ENCODE measurements at regions not wholly inside any gene's neighbourhood (a gene's known extent, or its start where the extent isn't known, plus 50 kb on each side); places are given as distances from the start of the nearest gene placed in this dataset.

DNA sequence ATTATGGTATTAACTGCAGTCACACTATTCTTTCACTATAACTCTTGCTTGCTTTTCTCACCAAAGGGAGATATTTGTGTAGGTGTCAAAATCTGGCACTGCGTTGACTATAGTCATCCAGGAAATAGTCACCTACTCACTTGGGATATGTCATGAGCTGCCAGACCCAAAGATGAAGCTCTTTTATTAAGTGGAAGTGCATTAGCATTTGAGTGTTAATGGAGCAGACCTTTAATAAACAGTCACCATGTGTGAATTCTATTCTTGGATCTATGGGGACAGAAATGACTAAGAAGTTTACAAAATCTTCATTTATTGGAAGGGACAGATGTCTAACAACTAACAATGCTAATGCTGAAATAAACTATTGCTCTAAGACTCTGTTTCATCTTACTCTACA is 130.1 kb upstream of the NEDD9 start:
- TF ChIP-seq, protein P1, sequence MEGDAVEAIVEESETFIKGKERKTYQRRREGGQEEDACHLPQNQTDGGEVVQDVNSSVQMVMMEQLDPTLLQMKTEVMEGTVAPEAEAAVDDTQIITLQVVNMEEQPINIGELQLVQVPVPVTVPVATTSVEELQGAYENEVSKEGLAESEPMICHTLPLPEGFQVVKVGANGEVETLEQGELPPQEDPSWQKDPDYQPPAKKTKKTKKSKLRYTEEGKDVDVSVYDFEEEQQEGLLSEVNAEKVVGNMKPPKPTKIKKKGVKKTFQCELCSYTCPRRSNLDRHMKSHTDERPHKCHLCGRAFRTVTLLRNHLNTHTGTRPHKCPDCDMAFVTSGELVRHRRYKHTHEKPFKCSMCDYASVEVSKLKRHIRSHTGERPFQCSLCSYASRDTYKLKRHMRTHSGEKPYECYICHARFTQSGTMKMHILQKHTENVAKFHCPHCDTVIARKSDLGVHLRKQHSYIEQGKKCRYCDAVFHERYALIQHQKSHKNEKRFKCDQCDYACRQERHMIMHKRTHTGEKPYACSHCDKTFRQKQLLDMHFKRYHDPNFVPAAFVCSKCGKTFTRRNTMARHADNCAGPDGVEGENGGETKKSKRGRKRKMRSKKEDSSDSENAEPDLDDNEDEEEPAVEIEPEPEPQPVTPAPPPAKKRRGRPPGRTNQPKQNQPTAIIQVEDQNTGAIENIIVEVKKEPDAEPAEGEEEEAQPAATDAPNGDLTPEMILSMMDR (IDR thresholded peaks at IDR 0.05), result no peak
- H3K27me3 ChIP-seq (ENCODE audit: control insufficient read depth, insufficient read depth, low read length), result no peaks in the 10 kb centered on the region
- no peak overlapping the region for H3K4me2 ChIP-seq (ENCODE audit: low read length)
- H3K4me3 ChIP-seq (ENCODE audit: low read depth, low read length), result no peak overlapping the region
- no peaks in the 10 kb centered on the region for H3K36me3 ChIP-seq (ENCODE audit: control insufficient read depth, insufficient read depth, low read length)
- H3K79me2 ChIP-seq, result no peaks in the 10 kb centered on the region
- no peaks in the 10 kb centered on the region for H3K9me3 ChIP-seq (ENCODE audit: control insufficient read depth, low read length)
- H3K9ac ChIP-seq, result no peak overlapping the region
- no peak overlapping the region for H3K27ac ChIP-seq
- no peaks in the 10 kb centered on the region for H3K4me1 ChIP-seq
- no peak overlapping the region for H2AFZ ChIP-seq

DNA sequence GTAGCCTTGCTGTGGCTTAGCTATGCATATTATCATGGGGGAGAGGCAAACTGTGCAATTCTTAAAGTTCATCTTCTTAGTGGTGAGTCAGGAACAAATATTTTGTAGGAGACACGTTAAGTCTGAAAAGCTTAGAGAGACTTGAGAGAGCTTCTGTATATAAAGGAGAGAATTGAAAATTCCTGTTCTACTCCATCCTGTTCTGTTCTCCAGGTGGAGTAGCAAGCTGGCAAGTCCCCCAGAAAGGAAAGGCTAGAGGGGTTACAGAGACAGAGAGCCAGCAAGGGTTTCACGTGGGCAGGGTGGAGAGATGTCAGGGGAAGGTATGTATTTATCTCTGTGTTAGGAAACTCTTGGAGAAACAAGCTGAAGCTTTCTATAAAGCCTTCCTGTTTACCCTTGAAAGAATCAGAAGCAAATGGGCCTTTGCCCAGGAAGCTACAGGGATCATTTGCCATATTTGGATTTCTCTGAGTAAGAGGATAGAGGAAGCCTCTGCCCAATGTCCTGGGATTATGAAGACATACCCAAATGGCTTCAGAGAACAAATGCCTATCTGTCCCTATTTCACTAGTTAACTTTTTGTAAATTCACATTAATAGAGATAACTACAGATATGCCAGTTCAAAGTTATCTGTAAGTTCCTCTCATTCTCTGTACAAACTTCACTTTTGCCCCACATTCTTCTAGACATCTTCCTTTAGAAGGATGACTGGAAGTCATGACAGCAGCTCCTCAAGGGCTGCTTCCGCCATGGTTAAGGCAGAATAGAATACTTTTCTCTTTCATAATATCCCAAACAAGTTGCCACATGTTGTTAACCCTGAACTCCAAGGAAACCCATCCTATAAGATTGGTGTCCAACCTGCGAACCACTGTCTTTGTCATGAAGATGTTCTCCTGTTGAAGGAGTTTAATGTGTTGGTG is 126.7 kb upstream of the NEDD9 start:
- no peaks in the 10 kb centered on the region for H3K9me3 ChIP-seq (ENCODE audit: control insufficient read depth, low read length)
- no peaks in the 10 kb centered on the region for H3K79me2 ChIP-seq
- H3K4me2 ChIP-seq (ENCODE audit: low read length), result no peak overlapping the region
- no peak overlapping the region for H3K4me3 ChIP-seq (ENCODE audit: low read depth, low read length)
- no peaks in the 10 kb centered on the region for H3K4me1 ChIP-seq
- H3K27ac ChIP-seq, result no peak overlapping the region
- H2AFZ ChIP-seq, result no peak overlapping the region
- no peak overlapping the region for H3K9ac ChIP-seq
- H3K27me3 ChIP-seq (ENCODE audit: control insufficient read depth, insufficient read depth, low read length), result no peaks in the 10 kb centered on the region
- TF ChIP-seq, protein P1 (IDR thresholded peaks at IDR 0.05), result no peak
- no peaks in the 10 kb centered on the region for H3K36me3 ChIP-seq (ENCODE audit: control insufficient read depth, insufficient read depth, low read length)

DNA sequence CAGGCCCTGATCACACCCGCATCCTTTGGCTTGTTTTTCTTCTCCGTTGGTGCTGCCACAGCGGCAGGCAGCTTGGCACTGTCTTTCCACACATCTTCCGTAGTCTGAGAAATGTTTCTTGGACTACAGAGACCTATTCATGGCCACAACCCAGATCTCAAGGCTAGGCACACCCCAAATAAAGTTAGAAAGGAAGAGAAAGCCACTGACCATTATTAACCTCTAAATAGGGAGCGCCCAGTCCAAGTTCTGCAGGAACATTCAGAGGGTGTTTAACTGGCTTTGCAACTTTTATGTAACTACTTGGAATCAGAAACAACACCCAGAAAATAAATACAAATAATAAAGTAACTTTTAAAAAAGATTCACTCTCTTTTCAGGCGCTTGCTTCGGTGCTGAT is 124.8 kb upstream of the NEDD9 start:
- TF ChIP-seq, protein P1 (IDR thresholded peaks at IDR 0.05), result no peak
- peak overlapping the region; percentile 50 for H3K27ac ChIP-seq
- H3K4me3 ChIP-seq (ENCODE audit: low read depth, low read length), result no peak overlapping the region
- no peaks in the 10 kb centered on the region for H3K27me3 ChIP-seq (ENCODE audit: control insufficient read depth, insufficient read depth, low read length)
- no peaks in the 10 kb centered on the region for H3K9me3 ChIP-seq (ENCODE audit: control insufficient read depth, low read length)
- H2AFZ ChIP-seq, result no peak overlapping the region
- H3K4me2 ChIP-seq (ENCODE audit: low read length), result no peak overlapping the region
- no peaks in the 10 kb centered on the region for H3K36me3 ChIP-seq (ENCODE audit: control insufficient read depth, insufficient read depth, low read length)
- no peaks in the 10 kb centered on the region for H3K79me2 ChIP-seq
- H3K9ac ChIP-seq, result no peak overlapping the region
- no peaks in the 10 kb centered on the region for H3K4me1 ChIP-seq

DNA sequence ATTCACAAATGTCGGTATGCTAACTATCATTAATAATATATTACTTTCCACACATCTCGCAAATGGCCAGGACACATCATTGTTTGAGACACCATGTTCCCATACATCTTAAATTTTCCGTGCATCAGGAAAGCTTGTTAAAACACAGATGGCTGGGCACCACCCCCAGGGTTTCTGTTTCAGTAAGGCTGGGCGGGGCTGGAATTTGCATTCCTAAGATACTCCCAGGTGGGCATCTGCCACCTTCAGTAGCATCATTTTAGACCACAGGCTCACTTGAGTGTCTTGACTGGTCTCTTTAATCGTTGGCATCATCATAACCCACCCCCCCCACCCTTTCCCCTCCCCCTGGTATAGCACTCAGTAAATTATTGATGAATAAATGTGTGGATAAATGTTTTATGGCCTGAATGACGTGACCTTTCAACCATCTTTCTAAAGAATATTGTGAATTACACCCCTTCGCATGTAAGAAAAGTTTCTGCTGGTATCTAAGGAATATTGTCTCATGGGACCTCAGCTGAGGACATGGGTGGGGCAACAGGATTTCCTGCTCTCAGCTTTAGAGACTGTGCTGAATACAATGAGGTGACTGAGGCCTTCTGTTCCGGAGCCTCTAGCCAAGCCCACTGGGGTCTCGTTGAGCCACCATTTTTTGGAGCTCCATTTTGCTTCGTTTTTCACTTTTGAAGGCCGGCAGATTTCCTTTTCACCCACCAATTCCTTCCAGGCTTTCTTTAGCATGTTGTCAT is 124.1 kb upstream of the NEDD9 start:
- no peaks in the 10 kb centered on the region for H3K27me3 ChIP-seq (ENCODE audit: control insufficient read depth, insufficient read depth, low read length)
- H3K4me3 ChIP-seq (ENCODE audit: low read depth, low read length), result no peak overlapping the region
- H3K9ac ChIP-seq, result no peak overlapping the region
- no peaks in the 10 kb centered on the region for H3K4me1 ChIP-seq
- no peaks in the 10 kb centered on the region for H3K79me2 ChIP-seq
- no peaks in the 10 kb centered on the region for H3K36me3 ChIP-seq (ENCODE audit: control insufficient read depth, insufficient read depth, low read length)
- H3K4me2 ChIP-seq (ENCODE audit: low read length), result no peak overlapping the region
- H3K27ac ChIP-seq, result peak overlapping the region; percentile 50
- H2AFZ ChIP-seq, result no peak overlapping the region
- no peaks in the 10 kb centered on the region for H3K9me3 ChIP-seq (ENCODE audit: control insufficient read depth, low read length)
- TF ChIP-seq, protein P1 (IDR thresholded peaks at IDR 0.05), result no peak
